CD4-positive, alpha-beta T cell treated with Interleukin-2 at 100 ng/mL for 4 hours (primary cell): ENCODE measurements at regions not wholly inside any gene's neighbourhood (a gene's known extent, or its start where the extent isn't known, plus 50 kb on each side); places are given as distances from the start of the nearest gene placed in this dataset.
"Not testable (repeated sequence)": the region's sequence is repeated elsewhere in the genome, so short reads cannot be mapped to it uniquely, and the experiment has no call there.

Experiments used
- DNase-seq: peaks from one replicate; pipeline ENCODE4 v3.0.0-alpha.2; 2020; ENCODE audit warnings: low spot score

DNA sequence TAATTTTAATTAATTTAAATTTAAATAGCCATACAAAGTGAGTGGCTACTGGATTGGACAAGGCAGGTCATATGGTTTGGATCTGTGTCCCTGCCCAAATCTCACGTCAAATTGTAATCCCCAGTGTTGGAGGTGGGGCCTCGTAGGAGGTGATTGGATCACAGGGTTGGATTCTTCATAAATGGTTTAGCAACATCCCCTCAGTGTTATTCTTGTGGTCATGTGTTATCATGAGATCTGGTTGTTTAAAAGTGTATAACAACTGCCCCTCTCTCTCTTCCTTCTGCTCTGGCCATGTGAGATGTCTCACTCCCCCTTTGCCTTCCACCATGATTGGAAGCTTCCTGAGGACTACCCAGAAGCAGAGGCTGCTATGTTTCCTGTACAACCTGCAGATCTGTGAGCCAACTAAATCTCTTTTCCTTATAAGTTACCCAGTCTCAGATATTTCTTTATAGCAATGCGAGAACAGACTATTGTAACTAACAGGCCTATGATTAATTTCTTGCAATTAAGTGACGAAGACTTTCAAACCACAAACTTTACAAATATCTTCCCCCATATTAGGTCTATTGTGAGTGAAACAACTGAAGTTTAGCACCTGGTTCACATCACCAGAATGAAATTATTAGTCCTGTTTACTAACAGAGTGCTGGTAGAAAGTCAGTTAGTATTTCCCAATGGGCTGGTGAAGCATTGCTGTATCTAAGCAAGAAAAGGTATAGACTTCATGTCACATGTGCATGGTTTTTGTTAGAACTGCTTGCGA lies 60.0 kb upstream of the TNFAIP3 start:
- no peak for DNase-seq

GRCh38 chr6:137808191-137808590 lies 58.9 kb upstream of the TNFAIP3 start:
- no peak for DNase-seq

DNA sequence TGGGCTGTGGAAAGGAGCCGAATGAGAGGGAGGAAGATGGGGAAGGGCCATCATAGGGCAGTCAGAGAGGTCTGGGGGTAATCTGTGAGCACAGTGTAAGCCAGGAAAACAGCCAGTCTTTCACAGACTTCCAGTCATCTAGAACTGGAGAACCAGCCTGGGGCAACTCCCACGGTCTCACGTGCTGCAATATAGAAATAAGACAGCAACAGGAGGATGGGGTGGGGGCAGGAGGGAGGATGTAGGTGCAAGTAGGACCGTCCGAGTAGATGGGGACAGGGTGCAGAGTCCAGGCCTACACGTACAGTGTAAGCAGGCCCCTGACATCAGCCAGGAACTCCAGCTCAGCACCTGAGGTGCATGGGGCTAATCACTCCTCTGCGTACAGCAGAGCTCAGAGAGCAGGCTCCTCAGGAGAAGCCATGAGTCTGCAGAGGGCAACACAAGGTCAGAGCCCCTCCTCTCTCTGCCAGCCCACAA lies 58.2 kb upstream of the TNFAIP3 start:
- DNase-seq = no peak

- not testable (repeated sequence) for DNase-seq
These were observed 57.0 kb upstream of the TNFAIP3 start for GRCh38 chr6:137809895-137810553.

DNA sequence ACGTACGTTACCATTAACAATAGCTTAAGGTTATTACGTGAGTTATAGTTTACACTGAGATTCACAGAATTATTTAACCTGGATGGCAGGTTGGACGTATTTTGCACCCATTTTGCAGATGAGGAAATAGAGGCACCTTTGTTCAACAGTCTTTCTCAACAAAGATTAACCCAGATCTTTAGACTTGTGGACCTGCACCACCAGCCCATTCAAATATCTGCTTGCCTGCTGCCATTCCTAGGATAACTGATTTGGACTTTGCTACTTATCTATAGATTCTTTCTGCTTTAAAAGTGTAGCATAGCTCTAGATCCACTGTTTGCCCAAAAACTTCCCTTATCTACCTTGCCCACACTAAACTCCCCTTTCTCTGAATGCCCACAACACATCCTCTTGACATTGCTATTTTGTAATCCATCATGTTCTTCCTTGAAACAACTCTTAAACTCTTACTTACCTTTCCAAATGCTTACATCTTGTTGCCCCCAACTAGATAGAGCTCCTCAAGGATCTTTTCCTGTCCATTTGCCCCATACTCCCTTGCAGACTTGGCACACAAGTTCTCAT lies 56.4 kb upstream of the TNFAIP3 start:
- no peak for DNase-seq

- DNase-seq = peak; percentile 87
These were observed 55.7 kb upstream of the TNFAIP3 start for GRCh38 chr6:137811121-137811915.

DNA sequence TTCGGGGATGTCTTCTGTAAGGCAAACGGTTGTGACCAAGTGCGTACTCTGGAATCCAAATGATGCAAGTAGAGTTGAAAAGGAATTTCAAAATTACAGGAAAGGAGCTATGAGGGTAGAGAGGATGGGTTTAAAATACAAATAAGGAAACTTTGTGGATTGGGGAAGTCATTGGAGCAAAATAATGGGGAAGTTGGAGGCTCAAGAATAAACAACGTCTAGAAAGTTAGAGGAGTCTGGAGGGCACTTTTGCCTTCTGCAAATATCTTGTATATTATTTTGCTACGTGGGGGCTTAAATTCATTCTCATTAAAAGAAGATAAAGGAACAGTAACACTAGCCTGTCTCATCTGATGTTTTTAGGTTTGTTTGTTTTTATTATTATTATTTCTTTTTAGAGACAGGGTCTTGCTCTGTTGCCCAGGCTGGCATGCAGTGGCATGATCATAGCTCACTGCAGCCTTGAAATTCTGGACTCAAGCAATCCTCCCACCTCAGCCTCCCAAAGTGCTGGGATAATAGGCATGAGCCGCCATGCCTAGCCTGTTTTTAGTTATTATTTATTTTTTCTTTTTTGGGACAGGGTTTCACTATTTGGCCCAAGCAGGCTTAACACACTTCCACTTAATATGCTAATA lies 55.0 kb upstream of the TNFAIP3 start:
- no peak for DNase-seq

- DNase-seq = no peak
These were observed 53.6 kb upstream of the TNFAIP3 start for GRCh38 chr6:137813308-137813970.

GRCh38 chr6:137814030-137814429 lies 53.0 kb upstream of the TNFAIP3 start:
- DNase-seq = not testable (repeated sequence)

GRCh38 chr6:137815692-137816091 lies 51.4 kb upstream of the TNFAIP3 start:
- DNase-seq = no peak

DNA sequence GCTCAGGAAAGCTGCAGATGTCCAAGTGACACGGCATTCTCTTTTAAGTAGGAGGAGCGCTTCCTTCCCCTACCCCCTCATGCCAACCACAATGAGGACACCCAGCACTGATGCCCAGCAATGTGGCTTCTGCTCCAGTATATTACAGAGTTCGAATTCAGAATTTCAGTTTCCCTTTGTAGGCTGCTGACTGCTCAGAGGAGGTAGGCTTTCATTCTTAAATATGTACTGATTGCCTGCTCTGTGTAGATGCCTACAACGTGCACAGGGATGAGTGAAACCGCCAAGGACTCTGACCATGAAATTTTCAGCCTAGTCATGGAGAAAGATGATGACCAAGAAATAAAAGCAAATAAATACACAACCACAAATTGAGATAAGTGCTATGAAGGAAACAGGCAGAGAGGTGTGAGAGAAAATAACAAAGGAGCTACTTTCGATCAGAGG lies 50.9 kb upstream of the TNFAIP3 start:
- no peak for DNase-seq

DNA sequence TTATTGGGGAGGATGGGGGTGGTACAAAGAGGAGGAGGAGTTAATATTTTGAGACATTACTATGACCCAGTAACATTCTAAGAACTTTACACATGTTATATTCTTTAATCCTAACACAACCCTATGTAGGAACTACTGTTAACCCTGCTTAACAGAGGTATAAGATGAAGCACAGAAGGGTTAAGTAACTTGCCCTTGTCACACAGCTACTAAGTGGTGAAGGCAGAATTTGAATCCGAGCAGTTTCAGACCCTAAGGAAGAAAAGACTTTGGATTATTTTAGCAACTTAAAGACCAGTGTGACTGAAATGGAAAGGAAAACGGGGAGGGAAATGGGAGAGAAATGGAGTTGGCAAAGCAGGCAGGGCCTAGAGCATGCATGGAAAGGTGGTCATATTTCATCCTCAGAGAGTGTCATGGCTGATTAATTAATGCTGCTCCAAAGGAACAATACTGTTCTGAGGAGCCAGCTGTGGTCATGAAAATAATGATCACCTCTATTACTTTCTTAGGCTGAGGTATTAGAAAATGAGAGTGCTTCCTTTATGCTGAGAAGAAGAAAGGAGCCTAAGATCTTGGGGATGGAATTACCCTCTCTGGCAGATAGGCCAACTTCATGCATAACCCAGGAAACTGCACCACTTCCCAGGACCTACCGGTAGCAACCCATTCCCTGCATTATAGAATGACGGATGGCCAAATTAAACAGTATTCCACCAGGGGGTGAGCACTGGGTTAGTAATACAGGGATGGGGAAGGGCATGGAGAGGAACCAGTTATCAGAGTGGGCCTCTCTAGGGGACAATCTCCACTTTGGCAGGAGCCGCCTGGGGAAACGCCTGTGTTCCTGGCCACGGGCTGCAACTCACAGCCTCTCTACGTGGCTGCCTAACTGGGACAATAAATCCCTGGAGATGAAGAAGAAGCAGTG lies 50.1 kb upstream of the TNFAIP3 start:
- no peak for DNase-seq
